Peyer's patch (tissue), 4 donors: ENCODE measurements at regions not wholly inside any gene's neighbourhood (a gene's known extent, or its start where the extent isn't known, plus 50 kb on each side); places are given as distances from the start of the nearest gene placed in this dataset.
"Not testable (repeated sequence)": the region's sequence is repeated elsewhere in the genome, so short reads cannot be mapped to it uniquely, and the experiment has no call there.

Source experiments
- DNase-seq, 3 donors: peaks; one replicate each; pipeline ENCODE4 v3.0.0-alpha.2; 2017 to 2019
- H3K27ac ChIP-seq, 4 donors: fragments of 200-600 bp; sonication (generic); one replicate each; pipeline ENCODE4 v1.5.1; 2016 to 2019
- H3K27me3 ChIP-seq, 2 donors: fragments of 200-600 bp; sonication (generic); one replicate each; pipeline ENCODE4 v1.5.1; 2019
- H3K36me3 ChIP-seq, 3 donors: fragments of 200-600 bp; sonication (generic); one replicate each; pipeline ENCODE4 v1.5.1; 2016 to 2019
- H3K4me1 ChIP-seq, 4 donors: fragments of 200-600 bp; sonication (generic); one replicate each; pipeline ENCODE4 v1.5.1; 2016 to 2019
- H3K4me3 ChIP-seq, 4 donors: fragments of 200-600 bp; sonication (generic); 1 replicate in 3 of 4; 2 replicates in 1 of 4; pipeline ENCODE4 v1.5.1; 2016 to 2019; ENCODE audit warnings: mild to moderate bottlenecking in 1 of 4
- H3K9me3 ChIP-seq, 4 donors: fragments of 200-600 bp; sonication (generic); one replicate each; pipeline ENCODE4 v1.5.1; 2016 to 2019; ENCODE audit warnings: mild to moderate bottlenecking in 1 of 4
- CTCF ChIP-seq, 6 experiments: fragments of 450-650 bp in 4 of 6; fragments of 200-600 bp in 2 of 6; sonication (generic) in 1 of 6; IDR thresholded peaks; one replicate each; pipeline ENCODE4 v1.5.1; 2017 to 2019; ENCODE audit warnings: antibody characterized with exemption in 6 of 6, mild to moderate bottlenecking in 3 of 6, moderate library complexity in 1 of 6
- POLR2A ChIP-seq, 2 donors: fragments of 450-650 bp; IDR thresholded peaks; one replicate each; pipeline ENCODE4 v1.5.1; 2017; ENCODE audit warnings: antibody characterized with exemption in 2 of 2, mild to moderate bottlenecking in 2 of 2, moderate library complexity in 2 of 2

GRCh38 chr14:106761886-106762816, 1235.8 kb downstream of the TMEM121 start:
- H3K27ac ChIP-seq, H3K4me3 ChIP-seq, H3K36me3 ChIP-seq, DNase-seq, H3K4me1 ChIP-seq, H3K27me3 ChIP-seq, H3K9me3 ChIP-seq: not testable (repeated sequence)

- not testable (repeated sequence) for H3K4me3 ChIP-seq, H3K9me3 ChIP-seq, DNase-seq, H3K27ac ChIP-seq, H3K36me3 ChIP-seq, H3K4me1 ChIP-seq, H3K27me3 ChIP-seq
- peak in 4 of 6 experiments; percentile 44 to 64 (median 58) for TF ChIP-seq CTCF (IDR thresholded peaks at IDR 0.05)
Measured at GRCh38 chr14:106764968-106765369, 1238.6 kb downstream of the TMEM121 start.

GRCh38 chr14:106766145-106766544, 1239.8 kb downstream of the TMEM121 start:
- Histone ChIP-seq H3K27me3 (no peaks in the 10 kb centered on the region), H3K27ac (peak overlapping the region in 2 of 4 donors; percentile 70 to 84), H3K9me3 (no peaks in the 10 kb centered on the region), H3K36me3 (no peaks in the 10 kb centered on the region), H3K4me3 (no peak overlapping the region), H3K4me1 (no peaks in the 10 kb centered on the region)
- no peak for DNase-seq
- TF ChIP-seq POLR2A (IDR thresholded peaks at IDR 0.05), result no peak
- TF ChIP-seq CTCF (IDR thresholded peaks at IDR 0.05), result no peak

GRCh38 chr14:106766551-106767277, 1240.3 kb downstream of the TMEM121 start:
- not testable (repeated sequence) for H3K27me3 ChIP-seq, H3K9me3 ChIP-seq, H3K36me3 ChIP-seq, H3K4me1 ChIP-seq, H3K4me3 ChIP-seq
- peak in 3 of 6 experiments; percentile 7 to 25 (median 16) for TF ChIP-seq CTCF (IDR thresholded peaks at IDR 0.05)
- peak overlapping the region in 3 of 4 donors; percentile 46 to 84 (median 70) for H3K27ac ChIP-seq
- peak; percentile 68 to 85 (median 73) for DNase-seq

- not testable (repeated sequence) for DNase-seq, H3K36me3 ChIP-seq, H3K4me3 ChIP-seq, H3K27ac ChIP-seq, H3K9me3 ChIP-seq, H3K27me3 ChIP-seq, H3K4me1 ChIP-seq
Measured at GRCh38 chr14:106768230-106768629, 1241.8 kb downstream of the TMEM121 start.

- DNase-seq, H3K36me3 ChIP-seq, H3K4me3 ChIP-seq, H3K27ac ChIP-seq, H3K9me3 ChIP-seq, H3K27me3 ChIP-seq, H3K4me1 ChIP-seq: not testable (repeated sequence)
Measured at GRCh38 chr14:106768972-106769700, 1242.8 kb downstream of the TMEM121 start.

GRCh38 chr14:106770158-106770672, 1243.8 kb downstream of the TMEM121 start:
- not testable (repeated sequence) for H3K9me3 ChIP-seq, H3K27ac ChIP-seq, H3K4me3 ChIP-seq, H3K27me3 ChIP-seq, H3K4me1 ChIP-seq, H3K36me3 ChIP-seq, DNase-seq
